ENCODE measurements at regions not wholly inside any gene's neighbourhood (a gene's known extent, or its start where the extent isn't known, plus 50 kb on each side); places are given as distances from the start of the nearest gene placed in this dataset.
"Not testable (repeated sequence)": the region's sequence is repeated elsewhere in the genome, so short reads cannot be mapped to it uniquely, and the experiment has no call there.

DNA sequence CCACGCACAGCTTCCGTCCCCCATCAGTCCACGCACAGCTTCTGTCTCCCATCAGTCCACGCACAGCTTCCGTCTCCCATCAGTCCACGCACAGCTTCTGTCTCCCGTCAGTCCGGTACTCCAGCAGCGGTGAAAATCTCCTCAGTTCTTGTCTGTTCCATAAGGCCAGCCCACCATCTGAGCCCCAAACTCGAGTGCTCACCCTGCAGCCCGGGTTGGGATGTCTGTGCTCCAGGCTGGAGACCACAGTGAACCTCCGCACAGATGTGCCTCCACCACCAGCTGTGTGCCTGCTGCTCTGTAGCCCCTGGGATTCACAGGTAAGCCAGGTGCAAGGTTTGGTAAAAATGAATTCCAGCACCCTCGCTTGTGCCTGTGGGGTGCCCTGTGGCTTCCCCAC, 258.6 kb downstream of the NPHP4 start:
- no peak for DNase-seq (ENCODE audit: low spot score)

DNA sequence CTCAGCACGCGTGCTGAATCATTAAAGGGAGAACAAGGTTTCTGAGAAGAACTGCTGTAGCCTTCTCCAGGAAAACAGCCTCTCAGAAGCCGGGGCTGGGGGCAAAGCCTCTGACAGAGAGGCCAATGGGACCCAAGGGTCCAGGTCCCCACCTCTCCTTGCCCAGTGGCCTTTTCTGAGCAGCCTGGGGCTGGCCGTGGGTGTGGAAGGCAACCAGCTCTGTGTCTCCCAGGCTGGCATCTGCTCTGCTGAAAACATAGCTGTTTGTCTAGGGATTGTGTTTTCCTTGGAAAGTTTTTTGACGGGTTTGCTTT, 261.2 kb downstream of the NPHP4 start:
- no peak for DNase-seq (ENCODE audit: low spot score)

DNA sequence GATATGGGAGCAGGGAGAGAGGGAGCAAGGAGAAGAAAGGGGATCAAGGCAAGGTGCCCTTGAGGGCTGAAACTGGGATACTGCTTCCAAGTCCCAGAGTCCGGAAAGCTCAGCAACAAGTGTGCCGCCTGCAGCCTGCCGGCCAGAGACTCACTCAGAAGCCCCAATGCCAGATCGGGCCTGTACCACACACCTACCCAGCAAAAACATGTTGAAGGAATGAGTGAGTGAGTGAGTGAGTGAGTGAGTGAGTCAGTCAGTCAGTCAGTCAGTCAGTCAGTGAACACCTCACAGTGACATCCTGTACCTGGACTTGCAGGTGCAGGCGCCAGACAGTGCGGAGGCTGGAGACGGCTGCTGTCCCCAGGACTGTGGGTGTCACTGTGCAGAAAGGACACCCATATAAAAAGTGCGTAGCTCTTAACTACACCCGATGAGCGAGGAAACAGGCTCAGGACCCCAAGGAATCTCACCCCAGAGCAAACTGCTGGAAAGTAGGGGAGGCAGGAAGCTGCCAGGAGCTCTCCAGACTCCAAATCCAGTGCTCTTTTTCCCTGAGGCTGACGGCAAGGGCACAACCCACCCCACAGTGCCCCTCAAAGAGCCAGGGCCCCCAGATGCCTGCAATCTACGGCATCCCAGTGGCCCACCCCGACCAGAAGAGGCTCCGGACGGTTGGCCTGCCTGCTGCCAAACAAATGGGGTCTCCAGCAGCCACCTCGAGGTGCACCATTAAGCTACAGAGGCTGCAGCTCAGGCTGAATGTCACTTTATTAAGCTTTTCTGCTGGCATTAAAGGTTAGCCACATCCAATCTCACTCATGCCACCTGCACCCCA, 261.7 kb downstream of the NPHP4 start:
- DNase-seq (ENCODE audit: low spot score), result no peak

DNA sequence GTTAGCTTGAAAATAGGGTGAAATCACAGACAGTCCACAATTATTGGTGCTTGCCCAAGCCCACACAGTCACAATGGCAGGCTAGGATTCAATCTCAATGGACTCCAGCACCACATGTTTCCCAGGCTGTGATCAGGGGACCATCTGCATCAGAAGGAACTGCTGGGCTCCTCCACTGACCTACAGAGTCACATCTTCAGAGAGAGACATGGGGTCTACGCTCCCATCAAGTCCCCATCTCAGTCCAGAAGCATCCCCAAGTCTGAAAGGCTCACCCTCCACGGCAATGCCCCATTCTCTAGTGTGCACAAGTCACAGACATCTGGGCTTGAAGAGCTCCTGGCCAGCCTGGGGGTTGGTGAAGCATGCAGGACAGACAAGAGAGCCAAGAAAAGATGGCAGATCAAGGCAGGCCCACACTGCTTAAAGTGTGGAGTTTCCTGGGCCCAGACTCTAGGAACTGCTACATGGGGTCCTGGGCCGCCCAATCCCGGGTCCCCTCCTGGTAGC, 262.5 kb downstream of the NPHP4 start:
- DNase-seq (ENCODE audit: low spot score), result no peak

DNA sequence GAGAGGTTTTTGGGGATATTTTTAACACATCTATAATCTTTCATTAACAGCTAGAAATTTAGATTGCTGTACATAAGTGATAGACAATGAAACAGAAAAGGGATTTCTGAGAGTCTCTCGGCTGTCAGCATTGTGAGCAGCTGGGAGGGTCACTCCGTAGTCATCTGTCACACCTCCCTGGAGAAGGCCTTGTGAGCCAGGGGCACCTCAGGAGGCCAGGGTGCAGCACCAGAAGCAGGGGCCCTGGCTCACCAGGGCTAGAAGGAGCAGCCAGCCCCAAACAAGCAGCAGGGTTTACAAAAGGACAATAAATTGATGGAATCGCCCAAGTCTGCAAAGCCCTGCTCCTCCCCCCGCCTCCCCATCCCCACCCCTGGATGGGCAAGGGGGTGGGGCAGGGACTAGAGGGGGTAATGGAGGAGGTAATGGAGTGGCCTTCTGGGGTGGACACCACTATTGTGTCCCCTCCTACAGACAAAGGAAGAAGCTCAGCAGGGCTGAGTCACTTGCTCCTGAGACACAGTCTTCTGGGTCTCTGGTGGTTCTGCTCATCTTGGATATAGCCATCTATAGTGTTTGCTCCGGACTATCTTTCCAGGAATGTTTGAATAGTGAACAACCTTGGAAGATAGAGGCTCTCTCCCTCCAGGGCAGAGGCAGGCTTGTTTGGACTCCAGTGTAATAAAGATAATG, 263.4 kb downstream of the NPHP4 start:
- no peak for DNase-seq (ENCODE audit: low spot score)

DNA sequence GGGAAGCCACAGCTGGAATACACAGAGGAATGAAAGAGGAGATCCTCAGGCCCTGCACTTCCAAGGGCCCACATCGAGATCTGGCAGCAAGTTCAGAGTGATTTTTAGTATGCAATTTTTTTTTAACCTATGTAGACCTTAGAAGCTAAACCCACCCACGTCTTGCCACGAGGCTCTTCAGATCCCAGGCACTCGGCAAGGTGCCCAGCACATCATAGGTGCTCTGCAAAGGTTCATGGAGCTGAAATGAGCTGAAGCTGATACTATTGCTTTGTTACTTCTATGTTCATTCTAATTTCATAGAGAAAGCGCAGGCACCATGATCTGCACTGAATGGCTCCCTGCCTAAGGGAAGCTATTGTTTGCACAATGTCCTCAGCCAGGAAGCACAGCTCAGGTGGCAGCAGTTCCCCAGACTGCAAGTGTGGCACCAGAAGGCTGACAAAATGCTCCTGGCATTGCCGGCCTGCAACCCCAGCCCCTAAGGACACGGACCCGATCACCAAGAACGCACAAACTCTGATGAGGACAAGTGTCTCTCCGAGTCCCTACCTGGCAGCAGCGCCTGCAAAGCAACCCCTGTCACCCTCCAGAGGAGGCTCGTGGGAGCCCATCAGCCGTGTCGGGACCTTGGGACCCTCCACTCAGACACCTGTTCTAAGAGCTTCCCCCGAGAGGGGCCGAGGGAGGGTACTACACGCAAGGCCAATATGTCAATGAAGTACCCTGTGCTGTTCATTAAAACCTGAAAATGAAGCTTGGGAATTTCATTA, 264.2 kb downstream of the NPHP4 start:
- no peak for DNase-seq (ENCODE audit: low spot score)

DNA sequence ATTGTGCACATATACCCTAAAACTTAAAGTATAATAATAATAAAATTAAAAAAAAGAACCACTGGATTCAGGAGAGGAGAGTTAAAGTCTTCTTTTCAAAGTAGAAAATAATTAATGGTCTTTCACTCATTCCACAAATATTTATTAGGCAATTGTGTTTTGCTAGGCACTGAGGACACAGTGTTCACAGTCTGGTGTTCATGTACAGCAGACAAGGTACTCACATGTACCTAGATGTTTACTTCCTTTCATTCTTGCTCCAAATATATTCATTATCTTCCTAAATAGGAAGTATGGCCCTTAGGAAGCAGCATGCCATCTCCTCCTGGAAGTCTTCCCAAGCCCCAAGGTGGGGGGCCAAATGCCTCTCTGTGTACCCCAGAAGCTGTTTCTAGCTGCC, 265.0 kb downstream of the NPHP4 start:
- DNase-seq (ENCODE audit: low spot score), result no peak

DNA sequence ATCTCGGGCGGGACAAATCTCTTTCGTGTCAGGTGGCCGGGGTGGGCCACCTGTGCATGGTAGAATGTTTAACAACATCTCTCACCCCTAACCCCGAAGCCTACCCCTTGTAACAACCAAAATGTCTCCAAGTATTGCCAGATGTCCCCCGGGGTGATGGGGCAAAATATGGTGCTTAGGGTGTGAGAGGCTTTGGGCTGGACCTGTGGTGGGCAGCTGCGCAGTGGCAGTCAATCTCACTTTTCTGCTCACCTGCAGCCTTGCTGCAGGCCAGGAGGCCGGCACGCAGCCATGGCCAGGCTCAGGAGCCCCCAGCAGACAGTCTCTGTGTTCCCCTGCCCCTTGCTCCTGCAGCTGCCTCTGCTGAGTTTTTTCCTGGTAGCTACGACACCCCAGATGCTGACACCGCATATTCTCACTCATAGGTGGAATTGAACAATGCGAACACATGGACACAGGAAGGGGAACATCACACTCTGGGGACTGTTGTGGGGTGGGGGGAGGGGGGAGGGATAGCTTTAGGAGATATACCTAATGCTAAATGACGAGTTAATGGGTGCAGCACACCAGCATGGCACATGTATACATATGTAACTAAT, 265.5 kb downstream of the NPHP4 start:
- DNase-seq (ENCODE audit: low spot score), result not testable (repeated sequence)

DNA sequence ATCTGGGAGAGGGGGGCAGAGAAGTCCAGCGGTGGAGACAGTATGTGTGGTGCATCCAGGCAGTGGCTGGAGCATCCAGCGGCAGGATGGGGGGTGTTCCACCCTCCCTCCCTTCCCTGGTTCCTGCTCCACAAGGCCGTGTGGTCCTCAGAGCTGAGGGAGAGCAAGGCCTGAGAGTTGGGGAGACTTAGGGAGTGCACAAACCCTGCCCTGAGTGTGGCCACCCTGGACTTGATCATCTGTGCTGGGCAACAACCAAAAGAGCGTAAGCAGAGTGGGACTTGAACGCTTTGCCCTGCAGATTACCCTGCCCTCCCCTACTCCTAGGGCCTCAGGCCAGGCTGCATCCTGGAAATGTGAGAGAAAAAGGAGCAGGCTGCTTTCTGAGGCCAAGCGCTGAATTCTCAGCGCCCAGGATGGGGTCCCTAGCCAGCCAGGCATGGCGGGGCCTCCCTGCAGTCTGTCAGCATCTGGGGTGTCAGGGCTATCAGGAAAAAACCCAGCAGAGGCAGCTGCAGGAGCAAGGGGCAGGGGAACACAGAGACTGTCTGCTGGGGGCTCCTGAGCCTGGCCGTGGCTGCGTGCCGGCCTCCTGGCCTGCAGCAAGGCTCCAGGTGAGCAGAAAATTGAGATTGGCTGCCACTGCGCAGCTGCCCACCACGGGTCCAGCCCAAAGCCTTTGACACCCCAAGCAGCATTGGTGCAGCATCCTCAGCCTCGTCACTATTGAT, 266.2 kb downstream of the NPHP4 start:
- DNase-seq (ENCODE audit: low spot score), result no peak

DNA sequence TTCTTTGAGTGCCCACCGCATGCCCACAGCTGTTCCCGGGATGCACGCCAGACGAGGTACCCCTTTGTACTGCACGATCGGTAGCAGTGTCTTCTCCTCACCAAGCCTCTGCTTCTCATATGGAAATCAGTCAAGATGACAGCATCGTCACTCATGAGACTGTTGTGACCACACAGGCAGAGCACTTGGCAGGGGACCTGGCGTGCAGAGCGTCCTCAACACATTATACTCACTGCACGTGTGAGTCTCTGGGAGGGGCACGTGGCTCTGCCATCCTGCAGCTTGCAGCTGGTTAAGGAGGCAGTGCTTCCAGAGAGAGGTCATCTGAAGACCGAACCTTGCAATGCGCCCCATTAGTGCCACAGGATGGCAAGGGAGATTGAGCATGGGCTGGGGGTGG, 266.8 kb downstream of the NPHP4 start:
- no peak for DNase-seq (ENCODE audit: low spot score)

DNA sequence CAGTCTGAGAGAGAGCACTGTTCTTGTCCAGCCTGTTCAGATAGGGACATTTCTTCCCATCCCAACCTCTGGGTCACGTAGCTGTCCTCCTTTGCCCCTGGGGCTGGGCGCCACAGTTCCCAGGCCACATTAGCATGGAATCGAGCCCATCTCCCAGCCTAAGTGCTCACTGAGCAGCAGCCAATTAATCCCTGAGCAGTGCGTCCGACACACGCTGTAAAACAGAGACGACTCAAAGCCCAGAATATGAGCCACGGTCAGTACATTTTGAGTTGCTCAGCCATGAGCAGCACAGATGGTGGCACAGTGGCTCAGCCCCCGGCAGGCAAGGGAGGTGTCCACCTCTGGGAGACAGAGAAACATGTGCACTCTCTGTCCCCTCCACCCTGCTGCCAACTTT, 267.4 kb downstream of the NPHP4 start:
- DNase-seq (ENCODE audit: low spot score), result no peak

DNA sequence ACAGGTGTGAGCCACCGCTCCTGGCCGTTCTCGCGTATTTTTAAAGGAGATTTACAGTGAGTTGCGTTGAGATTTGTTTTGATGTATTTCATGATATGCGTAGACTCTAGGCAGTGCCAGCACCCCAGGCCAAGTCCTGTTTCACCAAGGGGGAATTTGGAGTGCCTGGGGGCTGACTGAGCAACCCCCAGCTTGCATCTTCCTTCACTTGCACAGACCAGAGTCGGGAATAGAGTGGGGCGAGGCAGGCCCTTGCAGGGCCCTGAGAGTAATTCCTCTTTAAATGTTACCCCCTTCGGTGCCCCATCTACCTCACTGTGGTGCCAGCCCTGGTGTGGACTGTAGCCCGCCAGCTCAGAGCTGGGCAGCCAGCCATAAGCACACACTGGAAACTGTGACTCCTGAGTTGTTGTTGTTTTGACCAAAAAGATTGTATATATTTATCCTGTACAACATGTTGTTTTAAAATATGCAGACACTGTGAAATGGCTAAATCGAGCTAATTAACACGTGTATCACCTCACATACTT, 269.5 kb downstream of the NPHP4 start:
- DNase-seq (ENCODE audit: low spot score), result no peak

DNA sequence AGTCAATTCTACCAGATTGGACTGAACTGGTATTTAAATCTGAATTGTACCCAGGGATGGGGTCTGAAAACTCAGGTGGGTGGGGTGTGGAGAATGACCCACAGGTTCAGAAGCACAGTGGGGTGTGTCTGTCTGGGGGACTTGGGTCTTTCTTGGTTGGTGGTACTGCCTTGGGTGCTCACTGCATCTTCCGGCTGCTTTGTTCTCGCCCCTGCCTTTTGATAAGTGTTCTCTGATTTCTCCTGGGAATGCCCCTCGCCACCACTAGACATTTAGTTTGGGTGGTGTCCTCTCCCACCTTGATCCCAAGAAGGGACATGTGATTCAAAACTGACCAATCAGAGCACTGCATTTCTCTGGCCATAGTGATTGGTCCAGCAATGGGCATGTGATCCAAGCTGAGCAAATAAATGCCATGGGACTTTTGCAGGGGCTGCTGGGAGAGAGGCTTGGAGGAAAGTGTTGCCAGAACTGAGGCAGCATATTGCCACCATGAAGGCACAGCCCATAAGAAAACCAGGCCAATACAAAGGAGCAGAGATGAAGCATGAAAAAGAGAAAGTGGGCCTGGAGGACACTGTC, 270.5 kb downstream of the NPHP4 start:
- DNase-seq (ENCODE audit: low spot score), result no peak

DNA sequence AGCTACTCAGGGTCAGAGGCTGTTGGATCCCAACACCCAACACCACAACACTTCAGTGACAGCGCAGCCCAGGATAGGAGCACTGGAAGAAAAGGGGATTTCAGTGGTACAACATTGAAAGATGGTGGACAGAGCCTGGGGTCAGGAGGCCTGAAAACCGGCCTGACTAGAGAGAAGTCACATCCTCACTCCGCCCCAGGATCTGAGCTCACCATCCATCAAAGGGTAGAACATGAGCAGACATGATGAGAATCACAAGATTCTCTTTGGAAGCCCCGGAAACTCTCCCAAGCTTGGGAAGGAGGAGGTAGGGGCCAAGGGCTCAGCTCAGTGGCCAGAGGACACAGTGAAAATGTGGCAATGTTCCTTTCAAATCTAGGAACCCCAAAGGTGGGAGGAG, 271.3 kb downstream of the NPHP4 start:
- no peak for DNase-seq (ENCODE audit: low spot score)

DNA sequence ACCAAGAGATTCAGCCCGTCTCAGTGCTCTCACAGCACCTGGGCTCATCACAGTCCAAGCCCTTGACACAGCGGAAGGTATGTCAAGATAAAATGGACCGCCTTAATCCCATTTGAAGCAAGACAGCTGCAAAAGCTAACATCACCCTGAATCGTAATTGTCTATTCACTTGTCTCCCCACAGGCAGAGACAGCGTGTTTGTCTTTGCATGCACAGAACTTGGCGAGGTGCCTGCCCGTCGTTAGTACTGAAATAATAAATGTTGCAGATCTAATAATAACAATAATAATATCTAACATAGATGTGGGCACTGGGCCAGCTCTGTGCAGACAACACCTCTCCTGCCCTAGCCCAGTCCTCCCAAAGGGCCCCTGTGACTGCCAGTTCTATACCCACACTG, 271.7 kb downstream of the NPHP4 start:
- no peak for DNase-seq (ENCODE audit: low spot score)

DNA sequence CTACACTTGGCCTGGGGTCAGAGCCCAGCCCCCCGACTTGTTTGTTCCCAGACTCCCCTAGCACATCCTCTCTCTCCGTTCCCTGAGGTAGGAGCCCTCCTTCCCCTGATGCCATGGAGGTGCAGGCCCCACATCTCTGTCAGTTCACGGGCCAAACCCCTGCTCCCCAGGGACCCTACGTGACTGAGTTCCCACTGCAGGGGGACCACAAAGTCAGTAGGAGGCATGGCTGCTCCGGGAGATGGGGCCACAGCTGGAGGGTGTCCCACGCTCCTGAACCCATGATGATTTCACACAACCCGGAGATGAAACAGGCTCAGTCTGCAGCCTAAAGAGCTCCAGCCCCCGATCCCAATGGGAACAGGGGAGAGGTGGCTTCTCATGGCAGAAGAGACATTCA, 272.2 kb downstream of the NPHP4 start:
- no peak for DNase-seq (ENCODE audit: low spot score)

DNA sequence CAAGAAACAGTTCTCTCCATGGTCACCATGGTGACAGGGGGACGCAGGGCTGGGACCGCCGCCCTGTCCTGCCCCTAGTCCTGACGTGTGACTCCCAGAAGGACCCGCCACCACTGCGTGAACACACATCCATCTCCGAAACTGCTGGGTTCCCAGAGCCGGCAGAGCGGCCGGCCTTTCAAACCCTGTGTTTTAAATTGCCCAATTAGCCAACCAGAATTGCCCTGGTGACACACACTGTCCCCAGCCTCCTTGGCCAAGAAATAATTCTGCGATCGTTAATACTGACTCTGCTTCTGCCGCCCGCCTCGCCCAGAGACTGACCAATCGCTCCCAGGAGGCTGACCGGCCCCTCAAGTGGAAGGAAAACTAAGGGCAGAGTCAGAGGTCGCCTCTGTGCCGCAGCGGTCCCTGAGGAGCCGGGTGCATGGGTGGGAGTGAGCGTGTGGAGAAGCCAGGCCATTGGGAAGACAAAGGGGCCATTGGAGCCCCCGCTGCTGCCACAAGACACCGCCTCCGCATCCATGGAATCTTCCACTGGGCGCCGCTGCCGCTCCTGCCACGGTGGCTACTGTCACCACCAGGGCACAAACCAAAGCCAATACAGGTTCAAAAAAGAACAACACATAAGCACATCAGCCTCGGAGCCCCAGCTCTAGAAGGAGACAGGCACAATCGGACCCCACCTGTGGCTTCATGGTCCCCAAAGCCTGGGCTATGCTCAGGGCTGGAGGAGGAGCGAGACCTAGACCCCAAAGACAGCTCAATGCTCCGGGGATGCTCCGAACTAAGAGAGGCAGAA, 273.2 kb downstream of the NPHP4 start:
- no peak for DNase-seq (ENCODE audit: low spot score)

DNA sequence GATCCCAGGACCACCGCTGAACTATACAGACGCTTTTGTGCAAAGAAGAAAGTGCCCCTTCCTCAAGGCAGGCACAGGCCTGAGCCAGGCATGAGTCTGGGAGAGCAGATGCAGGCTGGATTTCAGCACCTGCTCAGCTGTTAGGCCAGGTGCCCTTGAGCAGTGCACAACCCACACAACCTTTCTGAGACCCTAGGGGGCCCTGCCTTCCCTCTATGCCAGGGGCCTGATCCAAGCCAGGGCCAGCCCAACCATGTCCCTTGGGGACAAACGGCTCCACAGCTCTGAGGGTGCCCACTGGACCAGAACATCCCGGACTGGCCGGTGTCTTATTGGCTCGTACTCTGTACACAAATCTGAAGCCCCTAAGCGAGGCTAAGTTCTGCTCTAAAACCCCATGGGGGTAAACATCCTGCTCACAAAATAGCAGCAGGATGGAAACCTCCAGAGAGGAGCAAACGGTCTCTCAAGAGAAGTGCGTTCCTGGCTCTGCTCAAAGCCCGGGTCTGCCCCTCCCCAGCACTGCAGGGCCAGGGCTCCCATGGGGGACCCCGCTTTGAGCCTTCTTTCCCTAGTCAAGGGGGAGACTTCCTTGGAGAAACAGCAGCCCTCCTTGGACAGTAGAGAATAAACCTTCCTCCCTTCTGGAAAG, 275.1 kb downstream of the NPHP4 start:
- no peak for DNase-seq (ENCODE audit: low spot score)

DNA sequence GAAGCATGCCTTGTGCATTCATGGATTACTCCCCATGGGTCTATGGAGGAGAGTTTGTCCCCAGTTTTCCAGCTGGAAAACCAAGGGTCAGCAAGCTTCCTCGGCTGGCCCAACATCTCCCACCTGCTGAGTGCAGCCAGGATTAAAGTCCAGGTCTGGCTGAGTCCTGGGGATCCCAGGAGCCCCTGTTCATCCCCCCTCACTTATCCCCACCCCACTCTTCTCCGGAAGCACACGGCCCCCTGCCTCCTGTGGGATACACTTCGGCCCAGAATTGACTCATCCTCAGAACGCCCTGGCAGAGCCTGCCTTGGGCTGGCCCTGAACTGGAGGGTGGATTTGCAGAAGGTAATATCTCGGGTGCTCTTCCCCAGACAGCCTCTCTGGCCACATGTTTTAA, 276.1 kb downstream of the NPHP4 start:
- no peak for DNase-seq (ENCODE audit: low spot score)

Data from hepatic stellate cell (primary cell).